GM23338 (cell line): ENCODE measurements at regions not wholly inside any gene's neighbourhood (a gene's known extent, or its start where the extent isn't known, plus 50 kb on each side); places are given as distances from the start of the nearest gene placed in this dataset.

ENCODE experiments used
- CREB1 ChIP-seq: fragments of 250-450 bp; sonication (Bioruptor Pico); IDR thresholded peaks from 2 replicates; pipeline ENCODE4 v1.5.0; 2020; ENCODE audit warnings: low read depth, mild to moderate bottlenecking, moderate library complexity
- POLR2AphosphoS5 ChIP-seq: IDR thresholded peaks from 2 replicates; pipeline ENCODE4 v1.6.1; 2016; ENCODE audit warnings: antibody characterized with exemption, low read depth
- TF ChIP-seq, protein P1 (sequence below), 2 experiments: fragments of 200-600 bp in 1 of 2; sonication (generic) in 1 of 2; conservative IDR thresholded peaks; 2 replicates each; pipeline versions ENCODE4 v1.5.1 to v1.6.1; 2016 to 2017; ENCODE audit warnings: antibody characterized with exemption in 2 of 2, low read depth in 2 of 2, mild to moderate bottlenecking in 2 of 2, moderate library complexity in 1 of 2
- TF ChIP-seq, protein P2 (sequence below): IDR thresholded peaks from 2 replicates; pipeline ENCODE4 v1.6.1; 2016; ENCODE audit warnings: antibody characterized with exemption

DNA sequence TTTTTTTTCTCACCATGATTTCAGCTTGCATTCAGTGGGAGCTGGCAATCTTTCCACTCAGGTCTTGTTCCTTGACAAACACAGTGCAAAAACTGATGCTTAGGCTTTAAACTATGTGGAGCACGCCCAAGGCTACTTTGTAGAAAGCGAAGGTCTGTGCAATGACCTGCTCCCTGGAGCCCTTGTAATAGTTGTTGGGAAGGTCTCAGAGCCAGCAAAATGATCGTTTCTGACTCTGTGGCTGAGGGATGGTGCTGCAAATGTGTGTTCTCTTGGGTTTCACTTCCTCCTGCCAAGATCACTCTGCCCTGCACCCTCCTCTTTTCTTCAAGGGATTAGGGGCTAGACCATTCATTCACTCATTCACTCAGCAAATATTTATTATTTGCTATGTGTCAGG, 249.7 kb upstream of the MAP3K1 start:
- TF ChIP-seq, protein P1, sequence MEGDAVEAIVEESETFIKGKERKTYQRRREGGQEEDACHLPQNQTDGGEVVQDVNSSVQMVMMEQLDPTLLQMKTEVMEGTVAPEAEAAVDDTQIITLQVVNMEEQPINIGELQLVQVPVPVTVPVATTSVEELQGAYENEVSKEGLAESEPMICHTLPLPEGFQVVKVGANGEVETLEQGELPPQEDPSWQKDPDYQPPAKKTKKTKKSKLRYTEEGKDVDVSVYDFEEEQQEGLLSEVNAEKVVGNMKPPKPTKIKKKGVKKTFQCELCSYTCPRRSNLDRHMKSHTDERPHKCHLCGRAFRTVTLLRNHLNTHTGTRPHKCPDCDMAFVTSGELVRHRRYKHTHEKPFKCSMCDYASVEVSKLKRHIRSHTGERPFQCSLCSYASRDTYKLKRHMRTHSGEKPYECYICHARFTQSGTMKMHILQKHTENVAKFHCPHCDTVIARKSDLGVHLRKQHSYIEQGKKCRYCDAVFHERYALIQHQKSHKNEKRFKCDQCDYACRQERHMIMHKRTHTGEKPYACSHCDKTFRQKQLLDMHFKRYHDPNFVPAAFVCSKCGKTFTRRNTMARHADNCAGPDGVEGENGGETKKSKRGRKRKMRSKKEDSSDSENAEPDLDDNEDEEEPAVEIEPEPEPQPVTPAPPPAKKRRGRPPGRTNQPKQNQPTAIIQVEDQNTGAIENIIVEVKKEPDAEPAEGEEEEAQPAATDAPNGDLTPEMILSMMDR (conservative IDR thresholded peaks at IDR 0.05; ENCODE audit: low read depth in 2 of 2): no peak
- TF ChIP-seq POLR2AphosphoS5: no peak
- no peak for TF ChIP-seq CREB1 (CRISPR knock-in tag)
- TF ChIP-seq, protein P2, sequence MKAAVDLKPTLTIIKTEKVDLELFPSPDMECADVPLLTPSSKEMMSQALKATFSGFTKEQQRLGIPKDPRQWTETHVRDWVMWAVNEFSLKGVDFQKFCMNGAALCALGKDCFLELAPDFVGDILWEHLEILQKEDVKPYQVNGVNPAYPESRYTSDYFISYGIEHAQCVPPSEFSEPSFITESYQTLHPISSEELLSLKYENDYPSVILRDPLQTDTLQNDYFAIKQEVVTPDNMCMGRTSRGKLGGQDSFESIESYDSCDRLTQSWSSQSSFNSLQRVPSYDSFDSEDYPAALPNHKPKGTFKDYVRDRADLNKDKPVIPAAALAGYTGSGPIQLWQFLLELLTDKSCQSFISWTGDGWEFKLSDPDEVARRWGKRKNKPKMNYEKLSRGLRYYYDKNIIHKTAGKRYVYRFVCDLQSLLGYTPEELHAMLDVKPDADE: no peak
